HEK293T (cell line): ENCODE measurements at regions not wholly inside any gene's neighbourhood (a gene's known extent, or its start where the extent isn't known, plus 50 kb on each side); places are given as distances from the start of the nearest gene placed in this dataset.

Source experiments
- ELF4 ChIP-seq: fragments of 450-650 bp; IDR thresholded peaks from 2 replicates; pipeline ENCODE4 v1.6.1; 2017; ENCODE audit warnings: antibody characterized with exemption
- SP1 ChIP-seq: fragments of 450-650 bp; IDR thresholded peaks from 2 replicates; pipeline ENCODE4 v1.6.1; 2017
- SUZ12 ChIP-seq: fragments of 450-650 bp; IDR thresholded peaks from 2 replicates; pipeline ENCODE4 v1.6.1; 2016; ENCODE audit warnings: mild to moderate bottlenecking
- ZNF384 ChIP-seq: fragments of 450-650 bp; IDR thresholded peaks from 2 replicates; pipeline ENCODE4 v1.6.1; 2016

- TF ChIP-seq ZNF384 (no peak), SP1 (no peak), ELF4 (no peak), SUZ12 (no peak)
Measured at GRCh38 chr7:149353739-149354504, 91.9 kb downstream of the ZNF783 start.
